GM23338 (cell line): ENCODE measurements at regions not wholly inside any gene's neighbourhood (a gene's known extent, or its start where the extent isn't known, plus 50 kb on each side); places are given as distances from the start of the nearest gene placed in this dataset.

Source experiments
- ATAC-seq: fragments of 200-7000 bp; cut with Tn5 transposase; 3 replicates; pipeline ENCODE4 v1.9.1; 2020
- DNase-seq: peaks from one replicate; pipeline ENCODE4 v3.0.0-alpha.2; 2015; ENCODE audit warnings: low spot score
- H2AFZ ChIP-seq: fragments of 200-600 bp; sonication (generic); 2 replicates; pipeline ENCODE4 v1.8.0; 2016; ENCODE audit warnings: antibody characterized with exemption, mild to moderate bottlenecking, moderate library complexity
- H3F3A ChIP-seq: fragments of 200-600 bp; sonication (generic); replicated peaks from 2 replicates; pipeline ENCODE4 v1.8.0; 2017; ENCODE audit warnings: antibody characterized with exemption, mixed run types, low read depth
- H3K27ac ChIP-seq: fragments of 200-600 bp; sonication (generic); 2 replicates; pipeline ENCODE4 v1.6.1; 2016; ENCODE audit warnings: low read depth
- H3K27me3 ChIP-seq: fragments of 200-600 bp; sonication (generic); 2 replicates; pipeline ENCODE4 v1.8.0; 2016; ENCODE audit warnings: mild to moderate bottlenecking, mixed run types, moderate library complexity; ENCODE audit not compliant: insufficient read depth
- H3K36me3 ChIP-seq: fragments of 200-600 bp; sonication (generic); 2 replicates; pipeline ENCODE4 v1.8.0; 2016; ENCODE audit warnings: mild to moderate bottlenecking; ENCODE audit not compliant: insufficient read depth
- H3K4me1 ChIP-seq: fragments of 200-600 bp; sonication (generic); 2 replicates; pipeline ENCODE4 v1.8.0; 2016; ENCODE audit warnings: mild to moderate bottlenecking, moderate library complexity; ENCODE audit not compliant: insufficient read depth
- H3K4me2 ChIP-seq: fragments of 200-600 bp; sonication (generic); 2 replicates; pipeline ENCODE4 v1.7.1; 2017; ENCODE audit warnings: mixed run types
- H3K4me3 ChIP-seq: fragments of 200-600 bp; sonication (generic); 2 replicates; pipeline ENCODE4 v1.6.1; 2016; ENCODE audit warnings: mixed run types
- H3K79me2 ChIP-seq: fragments of 200-600 bp; sonication (generic); replicated peaks from 2 replicates; pipeline ENCODE4 v1.8.0; 2017; ENCODE audit warnings: mild to moderate bottlenecking; ENCODE audit not compliant: insufficient read depth
- H3K9me2 ChIP-seq: fragments of 200-600 bp; sonication (generic); 2 replicates; pipeline ENCODE4 v1.8.0; 2017; ENCODE audit not compliant: insufficient read depth
- H4K20me1 ChIP-seq: fragments of 200-600 bp; sonication (generic); replicated peaks from 2 replicates; pipeline ENCODE4 v1.8.0; 2017; ENCODE audit warnings: mild to moderate bottlenecking; ENCODE audit not compliant: insufficient read depth
- H3K27ac Mint-ChIP-seq: 2 replicates; pipeline ENCODE4 v1.8.0; 2020; ENCODE audit warnings: inconsistent platforms, mild to moderate bottlenecking, moderate library complexity, mixed read lengths
- H3K27me3 Mint-ChIP-seq: 3 replicates; pipeline ENCODE4 v1.8.0; 2022; ENCODE audit warnings: low read depth, mild to moderate bottlenecking, moderate library complexity, mixed read lengths, inconsistent platforms; ENCODE audit not compliant: insufficient read depth, poor library complexity
- H3K36me3 Mint-ChIP-seq: 3 replicates; pipeline ENCODE4 v1.8.0; 2021; ENCODE audit warnings: low read depth, mild to moderate bottlenecking, inconsistent platforms, moderate library complexity, mixed read lengths
- H3K4me1 Mint-ChIP-seq: 3 replicates; pipeline ENCODE4 v1.8.0; 2020; ENCODE audit warnings: mild to moderate bottlenecking, inconsistent platforms, mixed read lengths
- H3K4me3 Mint-ChIP-seq: 3 replicates; pipeline ENCODE4 v1.8.0; 2021; ENCODE audit warnings: moderate library complexity, mild to moderate bottlenecking, inconsistent platforms, mixed read lengths
- H3K9me3 Mint-ChIP-seq: 3 replicates; pipeline ENCODE4 v1.8.0; 2020; ENCODE audit warnings: moderate library complexity, mild to moderate bottlenecking, inconsistent platforms, mixed read lengths
- EZH2 ChIP-seq: fragments of 200-600 bp; sonication (generic); IDR thresholded peaks from one replicate; pipeline ENCODE4 v1.8.0; 2017; ENCODE audit warnings: antibody characterized with exemption, mild to moderate bottlenecking, low read depth; ENCODE audit not compliant: unreplicated experiment
- JUNB ChIP-seq: IDR thresholded peaks from one replicate; pipeline ENCODE4 v1.6.1; 2016; ENCODE audit warnings: antibody characterized with exemption; ENCODE audit not compliant: unreplicated experiment
- POLR2AphosphoS5 ChIP-seq: IDR thresholded peaks from 2 replicates; pipeline ENCODE4 v1.6.1; 2016; ENCODE audit warnings: antibody characterized with exemption, low read depth
- REST ChIP-seq: IDR thresholded peaks from one replicate; pipeline ENCODE4 v1.6.1; 2018; ENCODE audit warnings: antibody characterized with exemption; ENCODE audit not compliant: unreplicated experiment
- STAT1 ChIP-seq: IDR thresholded peaks from one replicate; pipeline ENCODE4 v1.6.1; 2016; ENCODE audit warnings: antibody characterized with exemption; ENCODE audit not compliant: unreplicated experiment
- ZNF114 ChIP-seq: fragments of 250-450 bp; sonication (Bioruptor Pico); IDR thresholded peaks from 2 replicates; pipeline ENCODE4 v1.5.0; 2020; ENCODE audit warnings: mild to moderate bottlenecking, moderate library complexity
- ZNF331 ChIP-seq: fragments of 250-450 bp; sonication (Bioruptor Pico); IDR thresholded peaks from 2 replicates; pipeline ENCODE4 v1.5.0; 2020; ENCODE audit warnings: low read depth, mild to moderate bottlenecking, moderate library complexity
- ZNF462 ChIP-seq: fragments of 250-450 bp; sonication (Bioruptor Pico); IDR thresholded peaks from 2 replicates; pipeline ENCODE4 v1.5.0; 2020; ENCODE audit warnings: mild to moderate bottlenecking, moderate library complexity

GRCh38 chr3:182124187-182124586 lies 412.5 kb downstream of the SOX2 start (continued):
- TF ChIP-seq ZNF462 (CRISPR knock-in tag): no peak

- Histone ChIP-seq H3K4me1 (peaks cover 10% of the 10 kb centered on the region), H3K4me2 (no peak overlapping the region), H2AFZ (no peak overlapping the region), H3K4me3 (no peak overlapping the region), H3F3A (no peaks in the 10 kb centered on the region), H3K9me2 (no peaks in the 10 kb centered on the region; the same call in 1 of the 2 replicates), H3K36me3 (no peaks in the 10 kb centered on the region), H4K20me1 (no peaks in the 10 kb centered on the region), H3K27ac (no peak overlapping the region), H3K79me2 (no peaks in the 10 kb centered on the region), H3K27me3 (peaks cover 51% of the 10 kb centered on the region)
- ATAC-seq (no peak), DNase-seq (no peak)
- Mint-ChIP-seq H3K9me3 (no peaks in the 10 kb centered on the region), H3K27ac (no peak overlapping the region), H3K4me1 (peaks cover 36% of the 10 kb centered on the region), H3K36me3 (no peaks in the 10 kb centered on the region), H3K27me3 (peaks cover 25% of the 10 kb centered on the region), H3K4me3 (no peak overlapping the region)
- TF ChIP-seq ZNF331 (CRISPR knock-in tag) (no peak), JUNB (no peak), REST (no peak), POLR2AphosphoS5 (no peak), STAT1 (no peak), EZH2 (no peak), ZNF114 (no peak)
These were observed 413.0 kb downstream of the SOX2 start for GRCh38 chr3:182124716-182125115.
